HEK293 (cell line): ENCODE measurements at regions not wholly inside any gene's neighbourhood (a gene's known extent, or its start where the extent isn't known, plus 50 kb on each side); places are given as distances from the start of the nearest gene placed in this dataset.

ENCODE experiments used
- CTCF ChIA-PET: fragments of 350-600 bp; formaldehyde crosslinking; extraction: SDS; loops from one replicate; lab custom pipeline; 2021; ENCODE audit warnings: antibody characterized with exemption; lab: Yijun Ruan, JAX
- POLR2A ChIA-PET: fragments of 300-600 bp; formaldehyde crosslinking; extraction: SDS; loops from one replicate; lab custom pipeline; 2020; ENCODE audit warnings: antibody characterized with exemption, inconsistent platforms; lab: Yijun Ruan, JAX
- H3K27ac ChIP-seq: fragments of 200-500 bp; sonication (Bioruptor generic); 2 replicates; pipeline ENCODE4 v1.5.1; 2014; ENCODE audit warnings: low read depth, low read length, control low read depth, inconsistent platforms; ENCODE audit errors: extremely low read depth
- H3K36me3 ChIP-seq, 2 experiments: fragments of 200-500 bp in 1 of 2; sonication (Bioruptor generic) in 1 of 2; 1 replicate in 1 of 2; 2 replicates in 1 of 2; pipeline ENCODE4 v1.5.1; 2014 to 2017; ENCODE audit warnings: inconsistent platforms in 2 of 2, low read length in 2 of 2; ENCODE audit not compliant: control insufficient read depth in 2 of 2, insufficient read depth in 1 of 2
- H3K4me1 ChIP-seq: fragments of 200-500 bp; sonication (Bioruptor generic); 2 replicates; pipeline ENCODE4 v1.5.1; 2014; ENCODE audit warnings: mild to moderate bottlenecking, low read length, inconsistent platforms; ENCODE audit not compliant: control insufficient read depth, insufficient read depth
- H3K4me3 ChIP-seq: 2 replicates; pipeline ENCODE4 v1.5.1; 2011; ENCODE audit warnings: low read depth, mild to moderate bottlenecking, control low read depth, low read length, moderate library complexity
- H3K9me3 ChIP-seq: fragments of 200-500 bp; sonication (Bioruptor generic); 2 replicates; pipeline ENCODE4 v1.5.1; 2014; ENCODE audit warnings: low read depth, low read length, inconsistent platforms; ENCODE audit not compliant: control insufficient read depth, insufficient read depth
- HOXC10 ChIP-seq: sonication (generic); formaldehyde crosslinking; IDR thresholded peaks from 2 replicates; pipeline ENCODE4 v1.8.1; 2023; ENCODE audit warnings: mild to moderate bottlenecking, missing genetic modification reagents
- KLF1 ChIP-seq: fragments of 450-650 bp; formaldehyde crosslinking; IDR thresholded peaks from 2 replicates; pipeline ENCODE4 v1.5.1; 2016; ENCODE audit warnings: missing biosample characterization, missing genetic modification characterization
- PATZ1 ChIP-seq: fragments of 450-650 bp; formaldehyde crosslinking; IDR thresholded peaks from 2 replicates; pipeline ENCODE4 v1.5.1; 2016; ENCODE audit warnings: missing biosample characterization, missing genetic modification characterization
- REPIN1 ChIP-seq: fragments of 450-650 bp; formaldehyde crosslinking; IDR thresholded peaks from 2 replicates; pipeline ENCODE4 v1.5.1; 2017; ENCODE audit warnings: missing biosample characterization, missing genetic modification characterization, low read depth
- SP2 ChIP-seq: fragments of 450-650 bp; formaldehyde crosslinking; IDR thresholded peaks from 2 replicates; pipeline ENCODE4 v1.5.1; 2016; ENCODE audit warnings: missing biosample characterization, missing genetic modification characterization
- SP3 ChIP-seq: fragments of 450-650 bp; formaldehyde crosslinking; IDR thresholded peaks from 2 replicates; pipeline ENCODE4 v1.5.1; 2016; ENCODE audit warnings: missing biosample characterization, missing genetic modification characterization
- TCF7L2 ChIP-seq: IDR thresholded peaks from 2 replicates; pipeline ENCODE4 v1.6.1; 2011; ENCODE audit warnings: low read depth, mild to moderate bottlenecking, inconsistent platforms, low read length, moderate library complexity, borderline replicate concordance
- TRIM28 ChIP-seq: IDR thresholded peaks from 2 replicates; pipeline ENCODE4 v1.6.1; 2011; ENCODE audit warnings: low read length, control low read depth, borderline replicate concordance
- ZFP37 ChIP-seq: fragments of 450-650 bp; formaldehyde crosslinking; IDR thresholded peaks from 2 replicates; pipeline ENCODE4 v1.5.1; 2016; ENCODE audit warnings: missing biosample characterization, missing genetic modification characterization
- ZNF174 ChIP-seq: fragments of 450-650 bp; formaldehyde crosslinking; IDR thresholded peaks from 2 replicates; pipeline ENCODE4 v1.5.0; 2017; ENCODE audit warnings: missing biosample characterization, mild to moderate bottlenecking, missing genetic modification characterization
- ZNF274 ChIP-seq, 2 experiments: fragments of 200-500 bp in 1 of 2; fragments of 450-650 bp in 1 of 2; sonication (Bioruptor generic) in 1 of 2; formaldehyde crosslinking in 1 of 2; IDR thresholded peaks; 2 replicates each; pipeline versions ENCODE4 v1.5.1 to v1.6.1; 2014 to 2016; ENCODE audit warnings: borderline replicate concordance in 1 of 2, inconsistent platforms in 1 of 2, low read length in 1 of 2, missing biosample characterization in 1 of 2, missing genetic modification characterization in 1 of 2
- ZNF366 ChIP-seq: fragments of 450-650 bp; formaldehyde crosslinking; conservative IDR thresholded peaks from 2 replicates; pipeline ENCODE4 v1.5.1; 2016; ENCODE audit warnings: missing biosample characterization, missing genetic modification characterization
- ZNF394 ChIP-seq: fragments of 450-650 bp; formaldehyde crosslinking; IDR thresholded peaks from 2 replicates; pipeline ENCODE4 v1.5.1; 2016; ENCODE audit warnings: missing biosample characterization, missing genetic modification characterization, mild to moderate bottlenecking, moderate library complexity, borderline replicate concordance
- ZNF433 ChIP-seq: fragments of 450-650 bp; formaldehyde crosslinking; IDR thresholded peaks from 2 replicates; pipeline ENCODE4 v1.5.1; 2016; ENCODE audit warnings: missing biosample characterization, missing genetic modification characterization, low read depth
- ZNF514 ChIP-seq: fragments of 450-650 bp; formaldehyde crosslinking; IDR thresholded peaks from 2 replicates; pipeline ENCODE4 v1.5.1; 2016; ENCODE audit warnings: missing biosample characterization, missing genetic modification characterization
- ZNF639 ChIP-seq: fragments of 450-650 bp; formaldehyde crosslinking; IDR thresholded peaks from 2 replicates; pipeline ENCODE4 v1.5.1; 2016; ENCODE audit warnings: missing biosample characterization, missing genetic modification characterization
- ZNF785 ChIP-seq: fragments of 450-650 bp; formaldehyde crosslinking; IDR thresholded peaks from 2 replicates; pipeline ENCODE4 v1.5.1; 2016; ENCODE audit warnings: missing biosample characterization, missing genetic modification characterization
- ZNF830 ChIP-seq: fragments of 450-650 bp; IDR thresholded peaks from 2 replicates; pipeline ENCODE4 v1.5.0; 2018; ENCODE audit warnings: missing biosample characterization, missing genetic modification characterization, low read depth, mild to moderate bottlenecking, moderate library complexity
- TF ChIP-seq, protein P1 (sequence below): fragments of 450-650 bp; formaldehyde crosslinking; IDR thresholded peaks from 2 replicates; pipeline ENCODE4 v1.5.1; 2016; ENCODE audit warnings: missing biosample characterization, missing genetic modification characterization
- TF ChIP-seq, protein P2 (sequence below): fragments of 450-650 bp; formaldehyde crosslinking; IDR thresholded peaks from 2 replicates; pipeline ENCODE4 v1.5.1; 2016; ENCODE audit warnings: missing biosample characterization, missing genetic modification characterization
- TF ChIP-seq, protein P3 (sequence below): fragments of 450-650 bp; formaldehyde crosslinking; conservative IDR thresholded peaks from 2 replicates; pipeline ENCODE4 v1.5.1; 2016; ENCODE audit warnings: low read depth, missing biosample characterization, missing genetic modification characterization

- POLR2A ChIA-PET: no interaction called here
- H3K27ac ChIP-seq: no peak overlapping the region
- H3K4me3 ChIP-seq: no peak overlapping the region
- TF ChIP-seq ZFP37: no peak
- TF ChIP-seq, protein P1, sequence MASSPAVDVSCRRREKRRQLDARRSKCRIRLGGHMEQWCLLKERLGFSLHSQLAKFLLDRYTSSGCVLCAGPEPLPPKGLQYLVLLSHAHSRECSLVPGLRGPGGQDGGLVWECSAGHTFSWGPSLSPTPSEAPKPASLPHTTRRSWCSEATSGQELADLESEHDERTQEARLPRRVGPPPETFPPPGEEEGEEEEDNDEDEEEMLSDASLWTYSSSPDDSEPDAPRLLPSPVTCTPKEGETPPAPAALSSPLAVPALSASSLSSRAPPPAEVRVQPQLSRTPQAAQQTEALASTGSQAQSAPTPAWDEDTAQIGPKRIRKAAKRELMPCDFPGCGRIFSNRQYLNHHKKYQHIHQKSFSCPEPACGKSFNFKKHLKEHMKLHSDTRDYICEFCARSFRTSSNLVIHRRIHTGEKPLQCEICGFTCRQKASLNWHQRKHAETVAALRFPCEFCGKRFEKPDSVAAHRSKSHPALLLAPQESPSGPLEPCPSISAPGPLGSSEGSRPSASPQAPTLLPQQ (tag by site-specific recombination): no peak
- H3K4me1 ChIP-seq: no peaks in the 10 kb centered on the region
- H3K36me3 ChIP-seq: no peaks in the 10 kb centered on the region
- no peaks in the 10 kb centered on the region for H3K9me3 ChIP-seq
- CTCF ChIA-PET: interaction anchor here (1.9 kb wide), 1 partner anchor 24 kb away, joined by 4 read pairs; no protein-coding TSS in a partner anchor
Measured at GRCh38 chr1:63124666-63125191, 197.6 kb upstream of the FOXD3 start.

DNA sequence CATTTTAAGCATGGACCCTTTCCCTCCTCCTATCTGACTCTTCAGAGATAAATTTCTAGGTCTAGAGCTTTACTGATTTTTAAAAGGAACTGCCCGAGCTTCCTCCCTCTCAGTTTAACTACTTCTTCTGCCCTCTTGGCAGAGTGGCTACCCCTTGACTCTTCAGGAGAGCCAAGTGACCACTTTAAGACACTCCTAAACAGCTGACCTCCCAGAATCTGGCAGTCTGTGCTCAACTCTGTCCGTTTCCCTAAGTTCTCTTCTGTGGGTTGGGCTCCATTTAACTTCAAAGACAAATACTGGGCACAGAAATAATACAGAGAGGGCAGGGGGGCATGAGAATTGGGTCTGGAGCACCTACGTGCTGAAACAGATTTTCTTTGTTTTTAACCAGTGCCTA lies 196.3 kb upstream of the FOXD3 start:
- no peak for TF ChIP-seq ZNF785 (tag by site-specific recombination)
- no peak for TF ChIP-seq REPIN1
- TF ChIP-seq HOXC10 (CRISPR knock-in tag): no peak
- TF ChIP-seq ZNF274 (IDR thresholded peaks at IDR 0.05; ENCODE audit: low read length): no peak
- no peak for TF ChIP-seq ZNF274 (tag by site-specific recombination; IDR thresholded peaks at IDR 0.05; ENCODE audit: borderline replicate concordance)
- TF ChIP-seq, protein P2, sequence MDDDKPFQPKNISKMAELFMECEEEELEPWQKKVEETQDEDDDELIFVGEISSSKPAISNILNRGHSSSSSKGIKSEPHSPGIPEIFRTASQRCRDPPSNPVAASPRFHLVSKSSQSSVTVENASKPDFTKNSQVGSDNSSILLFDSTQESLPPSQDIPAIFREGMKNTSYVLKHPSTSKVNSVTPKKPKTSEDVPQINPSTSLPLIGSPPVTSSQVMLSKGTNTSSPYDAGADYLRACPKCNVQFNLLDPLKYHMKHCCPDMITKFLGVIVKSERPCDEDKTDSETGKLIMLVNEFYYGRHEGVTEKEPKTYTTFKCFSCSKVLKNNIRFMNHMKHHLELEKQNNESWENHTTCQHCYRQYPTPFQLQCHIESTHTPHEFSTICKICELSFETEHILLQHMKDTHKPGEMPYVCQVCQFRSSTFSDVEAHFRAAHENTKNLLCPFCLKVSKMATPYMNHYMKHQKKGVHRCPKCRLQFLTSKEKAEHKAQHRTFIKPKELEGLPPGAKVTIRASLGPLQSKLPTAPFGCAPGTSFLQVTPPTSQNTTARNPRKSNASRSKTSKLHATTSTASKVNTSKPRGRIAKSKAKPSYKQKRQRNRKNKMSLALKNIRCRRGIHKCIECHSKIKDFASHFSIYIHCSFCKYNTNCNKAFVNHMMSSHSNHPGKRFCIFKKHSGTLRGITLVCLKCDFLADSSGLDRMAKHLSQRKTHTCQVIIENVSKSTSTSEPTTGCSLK: no peak
- TF ChIP-seq, protein P3, sequence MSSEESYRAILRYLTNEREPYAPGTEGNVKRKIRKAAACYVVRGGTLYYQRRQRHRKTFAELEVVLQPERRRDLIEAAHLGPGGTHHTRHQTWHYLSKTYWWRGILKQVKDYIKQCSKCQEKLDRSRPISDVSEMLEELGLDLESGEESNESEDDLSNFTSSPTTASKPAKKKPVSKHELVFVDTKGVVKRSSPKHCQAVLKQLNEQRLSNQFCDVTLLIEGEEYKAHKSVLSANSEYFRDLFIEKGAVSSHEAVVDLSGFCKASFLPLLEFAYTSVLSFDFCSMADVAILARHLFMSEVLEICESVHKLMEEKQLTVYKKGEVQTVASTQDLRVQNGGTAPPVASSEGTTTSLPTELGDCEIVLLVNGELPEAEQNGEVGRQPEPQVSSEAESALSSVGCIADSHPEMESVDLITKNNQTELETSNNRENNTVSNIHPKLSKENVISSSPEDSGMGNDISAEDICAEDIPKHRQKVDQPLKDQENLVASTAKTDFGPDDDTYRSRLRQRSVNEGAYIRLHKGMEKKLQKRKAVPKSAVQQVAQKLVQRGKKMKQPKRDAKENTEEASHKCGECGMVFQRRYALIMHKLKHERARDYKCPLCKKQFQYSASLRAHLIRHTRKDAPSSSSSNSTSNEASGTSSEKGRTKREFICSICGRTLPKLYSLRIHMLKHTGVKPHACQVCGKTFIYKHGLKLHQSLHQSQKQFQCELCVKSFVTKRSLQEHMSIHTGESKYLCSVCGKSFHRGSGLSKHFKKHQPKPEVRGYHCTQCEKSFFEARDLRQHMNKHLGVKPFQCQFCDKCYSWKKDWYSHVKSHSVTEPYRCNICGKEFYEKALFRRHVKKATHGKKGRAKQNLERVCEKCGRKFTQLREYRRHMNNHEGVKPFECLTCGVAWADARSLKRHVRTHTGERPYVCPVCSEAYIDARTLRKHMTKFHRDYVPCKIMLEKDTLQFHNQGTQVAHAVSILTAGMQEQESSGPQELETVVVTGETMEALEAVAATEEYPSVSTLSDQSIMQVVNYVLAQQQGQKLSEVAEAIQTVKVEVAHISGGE (tag by site-specific recombination): no peak
- TF ChIP-seq TCF7L2: no peak
- no peak for TF ChIP-seq ZNF639 (tag by site-specific recombination)
- TF ChIP-seq ZNF394: no peak
- CTCF ChIA-PET: interaction anchor here (0.6 kb wide), 1 partner anchor 256 kb away, joined by 5 read pairs; no protein-coding TSS in a partner anchor
- Histone ChIP-seq H3K4me1 (no peaks in the 10 kb centered on the region), H3K27ac (no peak overlapping the region), H3K9me3 (no peaks in the 10 kb centered on the region), H3K36me3 (no peaks in the 10 kb centered on the region), H3K4me3 (no peak overlapping the region)
- POLR2A ChIA-PET: no interaction called here

DNA sequence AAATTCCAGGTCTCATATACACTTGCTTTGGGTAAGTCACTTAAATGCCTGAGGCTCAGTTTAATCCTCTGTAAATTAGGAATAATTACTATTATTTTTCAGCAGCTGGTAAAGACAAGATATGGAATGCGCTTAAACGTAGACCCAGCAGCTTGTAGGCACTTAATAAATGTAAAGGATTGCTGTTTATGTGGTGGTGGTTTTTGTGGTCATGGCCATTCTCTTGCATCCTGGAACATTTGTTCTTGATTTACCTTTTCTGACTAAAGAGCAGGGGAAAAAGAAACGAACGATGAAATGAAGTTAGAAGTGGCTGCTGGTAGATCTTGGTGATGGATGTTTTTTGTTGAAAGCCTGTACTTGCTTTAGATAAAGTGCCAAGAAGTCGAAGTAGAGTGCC lies 195.0 kb upstream of the FOXD3 start:
- Histone ChIP-seq H3K4me1 (no peaks in the 10 kb centered on the region), H3K27ac (no peak overlapping the region), H3K9me3 (no peaks in the 10 kb centered on the region), H3K36me3 (no peaks in the 10 kb centered on the region), H3K4me3 (no peak overlapping the region)
- ChIA-PET POLR2A (no interaction called here), CTCF (interaction anchor here (0.6 to 0.7 kb wide), 4 partner anchors 10 to 314 kb away, joined by 3 to 4 read pairs (median 3); no protein-coding TSS in a partner anchor)
- TF ChIP-seq SP2 (tag by site-specific recombination) (no peak), ZNF433 (tag by site-specific recombination) (no peak), ZNF514 (tag by site-specific recombination) (no peak), SP3 (tag by site-specific recombination) (no peak), PATZ1 (tag by site-specific recombination) (no peak), TRIM28 (no peak), ZNF366 (tag by site-specific recombination) (no peak), ZNF174 (tag by site-specific recombination) (no peak), ZNF830 (tag by site-specific recombination) (no peak), KLF1 (tag by site-specific recombination) (no peak)
